NCI-H2029 (cell line): ENCODE measurements at regions not wholly inside any gene's neighbourhood (a gene's known extent, or its start where the extent isn't known, plus 50 kb on each side); places are given as distances from the start of the nearest gene placed in this dataset.
A peak's percentile ranks its signal among the peaks of the same experiment; 100 is the strongest.
"Not testable (repeated sequence)": the region's sequence is repeated elsewhere in the genome, so short reads cannot be mapped to it uniquely, and the experiment has no call there.

Experiments
- DNase-seq: peaks from one replicate; lab custom pipeline; 2025; lab: John Stamatoyannopoulos, UW

DNA sequence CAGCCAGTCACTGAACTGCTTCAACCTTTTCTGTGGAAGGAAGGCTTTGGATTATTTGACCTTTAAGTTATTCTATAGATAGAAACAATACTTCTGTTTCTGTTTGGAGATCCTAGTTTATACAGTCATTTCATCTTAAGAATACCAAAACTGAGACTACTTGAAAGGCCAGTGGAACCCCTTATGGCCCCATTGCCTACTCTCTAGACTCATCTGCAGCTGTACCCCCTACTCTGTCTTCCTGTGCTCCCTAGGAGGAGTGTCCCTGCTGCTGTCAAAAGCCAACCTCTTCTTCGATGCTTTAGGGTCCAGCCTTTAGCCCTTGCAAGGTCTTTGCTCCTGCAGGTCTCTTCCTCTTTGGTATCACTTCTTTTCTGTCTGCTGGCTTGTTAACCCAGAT is 169.6 kb downstream of the EDEM1 start:
- no peak for DNase-seq

DNA sequence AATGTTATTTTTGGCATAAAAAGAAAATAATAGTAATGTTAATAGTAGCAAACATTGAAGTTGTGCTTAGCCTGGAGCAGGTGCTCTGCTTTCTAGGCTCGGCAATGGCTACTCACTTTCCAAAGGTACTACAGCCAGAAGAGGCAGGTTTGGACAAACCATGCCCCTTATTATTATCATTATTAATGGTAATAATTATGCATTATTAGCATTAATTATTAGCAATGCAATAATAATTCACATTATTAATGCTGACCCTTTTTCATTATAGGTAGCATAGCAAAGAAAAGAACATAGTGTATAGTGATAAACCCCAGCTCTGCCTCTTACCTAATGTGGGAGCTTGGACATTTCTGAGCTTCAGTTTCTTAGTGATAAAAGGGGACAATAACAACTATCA is 171.4 kb downstream of the EDEM1 start:
- no peak for DNase-seq

DNA sequence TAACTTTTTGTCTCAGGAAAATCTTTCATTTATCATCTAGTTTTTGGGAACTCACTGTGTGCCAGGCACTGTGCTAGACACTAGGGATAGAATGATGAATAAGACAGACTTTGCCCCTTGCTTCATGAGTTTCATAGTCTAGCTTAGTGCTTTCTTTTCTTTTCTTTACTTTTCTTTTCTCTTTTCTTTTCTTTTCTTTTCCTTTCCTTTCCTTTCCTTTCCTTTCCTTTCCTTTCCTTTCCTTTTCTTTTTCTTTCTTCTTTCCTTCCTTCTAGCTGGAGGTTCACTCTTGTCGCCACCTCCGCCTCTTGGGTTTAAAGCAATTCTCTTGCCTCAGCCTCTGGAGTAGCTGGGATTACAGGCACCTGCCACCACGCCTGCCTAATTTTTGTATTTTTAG is 172.9 kb downstream of the EDEM1 start:
- DNase-seq: no peak

DNA sequence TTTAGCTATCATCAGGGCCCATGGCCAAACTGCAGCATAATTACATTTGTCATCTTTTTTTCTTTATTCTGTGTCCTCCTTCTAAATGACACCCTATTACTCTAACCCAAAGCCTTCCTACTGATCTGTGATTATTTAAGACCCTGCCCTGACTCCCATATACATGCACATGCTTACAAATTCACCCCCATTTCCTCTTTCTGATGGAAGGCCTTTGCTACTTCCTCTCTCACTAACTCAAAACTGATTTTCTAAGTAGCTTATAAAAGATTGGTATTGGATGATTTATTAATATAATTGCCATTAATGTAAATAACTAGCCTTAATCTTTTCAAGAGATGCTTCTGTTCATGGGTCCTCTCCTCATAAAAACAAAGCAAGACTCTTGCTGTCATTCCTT is 179.2 kb downstream of the EDEM1 start:
- no peak for DNase-seq

DNA sequence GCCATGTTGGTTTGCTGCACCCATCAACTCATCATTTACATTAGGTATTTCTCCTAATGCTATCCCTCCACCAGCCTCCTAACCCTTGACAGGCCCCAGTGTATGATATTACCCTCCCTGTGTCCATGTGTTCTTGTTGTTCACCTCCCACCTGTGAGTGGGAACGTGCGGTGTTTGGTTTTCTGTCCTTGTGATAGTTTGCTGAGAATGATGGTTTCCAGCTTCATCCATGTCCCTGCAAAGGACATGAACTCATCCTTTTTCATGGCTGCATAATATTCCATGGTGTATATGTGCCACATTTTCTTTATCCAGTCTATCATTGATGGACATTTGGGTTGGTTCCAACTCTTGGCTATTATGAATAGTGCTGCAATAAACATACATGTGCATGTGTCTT is 184.0 kb downstream of the EDEM1 start:
- DNase-seq: not testable (repeated sequence)

DNA sequence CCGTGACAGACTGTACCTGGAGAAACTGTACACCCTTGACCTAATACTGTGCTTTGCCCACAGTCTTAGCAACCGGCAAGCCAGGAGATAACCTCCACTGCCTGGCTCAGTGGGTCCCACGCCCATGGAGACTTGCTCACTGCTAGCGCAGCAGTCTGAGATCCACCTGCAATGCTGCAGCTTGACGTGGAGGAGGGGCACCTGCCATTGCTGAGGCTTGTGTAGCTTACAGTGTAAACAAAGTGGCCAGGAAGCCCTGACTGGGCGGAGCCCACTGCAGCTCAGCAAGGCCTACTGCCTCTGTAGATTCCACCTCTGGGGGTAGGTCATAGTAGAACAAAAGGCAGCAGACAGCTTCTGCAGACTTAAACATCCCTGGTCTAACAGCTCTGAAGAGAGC is 189.3 kb downstream of the EDEM1 start:
- DNase-seq: peak; percentile 90

DNA sequence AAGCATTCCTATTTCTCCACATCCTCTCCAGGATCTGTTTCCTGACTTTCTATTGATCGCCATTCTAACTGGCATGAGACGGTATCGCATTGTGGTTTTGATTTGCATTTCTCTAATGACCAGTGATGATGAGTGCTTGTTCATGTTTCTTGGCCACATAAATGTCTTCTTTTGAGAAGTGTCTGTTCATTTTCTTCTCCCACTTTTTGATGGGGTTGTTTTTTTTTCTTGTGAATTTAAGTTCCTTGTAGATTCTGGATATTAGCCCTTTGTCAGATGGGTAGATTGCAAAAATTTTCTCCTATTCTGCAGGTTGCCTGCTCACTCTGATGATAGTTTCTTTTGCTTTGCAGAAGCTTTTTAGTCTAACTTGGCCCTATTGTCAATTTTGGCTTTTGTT is 191.8 kb downstream of the EDEM1 start:
- DNase-seq: not testable (repeated sequence)

DNA sequence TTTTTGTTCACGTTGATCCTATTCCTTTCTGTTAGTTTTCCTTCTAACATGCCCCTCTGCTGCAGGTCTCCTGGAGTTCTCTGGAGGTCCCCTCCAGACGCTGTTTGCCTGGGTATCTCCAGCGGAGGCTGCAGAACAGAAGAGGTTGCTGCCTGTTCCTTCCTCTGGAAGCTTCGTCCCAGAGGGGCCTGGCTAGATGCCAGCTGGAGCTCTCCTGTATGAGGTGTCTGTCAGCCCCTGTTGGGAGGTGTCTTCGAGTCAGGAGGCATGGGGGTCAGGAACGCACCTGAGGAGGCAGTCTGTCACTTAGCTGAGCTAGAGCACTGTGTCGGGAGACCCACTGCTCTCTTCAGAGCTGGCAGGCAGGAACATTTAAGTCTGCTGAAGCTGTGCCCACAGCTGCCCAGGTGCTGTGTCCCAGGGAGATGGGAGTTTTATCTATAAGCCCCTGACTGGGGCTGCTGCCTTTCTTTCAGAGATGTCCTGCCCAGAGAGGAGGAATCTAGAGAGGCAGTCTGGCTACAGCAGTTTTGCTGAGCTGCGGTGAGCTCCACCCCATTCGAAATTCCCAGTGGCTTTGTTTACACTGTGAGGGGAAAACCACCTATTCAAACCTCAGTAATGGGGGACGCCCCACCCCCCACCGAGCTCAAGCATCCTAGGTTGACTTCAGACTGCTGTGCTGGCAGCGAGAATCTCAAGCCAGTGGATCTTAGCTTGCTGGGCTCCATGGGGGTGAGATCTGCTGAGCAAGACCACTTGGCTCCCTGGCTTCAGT is 196.2 kb downstream of the EDEM1 start:
- not testable (repeated sequence) for DNase-seq

DNA sequence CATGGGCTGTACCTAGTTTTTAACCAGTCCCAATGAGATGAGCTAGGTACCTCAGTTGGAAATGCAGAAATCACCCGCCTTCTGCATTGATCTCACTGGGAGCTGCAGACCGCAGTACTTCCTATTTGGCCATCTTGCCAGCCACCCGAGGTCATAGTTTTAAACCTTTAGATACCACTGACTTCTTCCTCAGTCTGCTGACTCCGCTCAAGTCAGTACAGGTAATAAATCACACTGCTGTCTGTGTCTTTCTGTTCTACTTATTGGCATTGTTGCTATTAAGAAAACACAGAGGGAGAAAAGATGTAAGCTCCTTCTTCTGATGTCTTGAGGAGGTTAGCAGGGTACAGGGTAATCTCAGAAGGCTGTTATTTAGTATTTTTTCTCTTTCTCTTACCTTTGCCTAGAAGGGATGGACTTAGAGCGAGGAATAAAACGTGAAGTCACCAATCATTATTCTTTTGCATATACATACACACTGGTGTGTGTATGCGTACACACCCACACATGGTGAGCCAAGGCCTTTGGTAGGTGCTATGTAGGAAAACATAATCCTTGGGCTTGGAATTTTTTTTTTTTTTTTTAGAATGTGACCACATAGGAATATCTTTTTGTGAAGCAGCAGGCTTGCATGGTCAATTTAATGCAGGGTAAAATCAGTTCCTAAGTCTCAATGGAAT is 197.2 kb downstream of the EDEM1 start:
- DNase-seq: no peak

DNA sequence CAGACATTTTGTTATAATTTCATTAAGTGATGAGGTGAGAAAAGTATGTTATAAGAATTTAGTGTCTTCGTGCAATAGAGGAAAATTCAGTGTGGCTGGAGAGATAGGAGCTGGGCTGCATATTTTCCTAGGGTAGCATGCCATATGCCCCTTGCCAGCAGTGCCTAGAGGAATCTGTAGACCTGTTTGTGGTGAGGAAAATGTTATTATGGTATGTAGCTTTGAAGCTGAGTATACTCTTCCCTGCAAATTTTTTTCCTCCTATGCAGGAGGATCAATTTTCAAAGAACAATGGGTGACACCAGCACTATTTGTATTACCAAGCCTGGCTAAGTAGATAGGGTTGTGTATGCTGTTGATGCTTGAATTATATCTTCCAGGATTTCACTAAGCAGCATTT is 200.6 kb downstream of the EDEM1 start:
- peak; percentile 11 for DNase-seq

DNA sequence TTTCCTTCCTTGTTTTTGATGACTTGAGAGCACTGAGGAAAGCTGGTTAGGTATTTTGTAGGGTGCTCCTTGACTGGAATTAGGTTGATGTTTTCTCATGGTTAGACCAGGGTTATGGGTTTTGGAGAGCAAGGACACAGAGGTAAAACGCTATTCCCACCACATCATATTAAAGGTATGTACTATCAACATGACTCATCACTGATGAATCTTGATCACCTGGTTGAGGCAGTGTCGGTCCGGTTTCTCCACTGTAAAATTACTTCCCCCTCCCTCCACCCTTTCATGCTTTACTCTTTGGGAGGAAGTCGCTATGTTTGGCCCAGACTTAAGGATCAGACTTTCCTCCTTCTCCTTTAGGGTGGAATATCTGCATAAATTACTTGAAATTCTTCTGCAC is 201.6 kb downstream of the EDEM1 start:
- DNase-seq: no peak

DNA sequence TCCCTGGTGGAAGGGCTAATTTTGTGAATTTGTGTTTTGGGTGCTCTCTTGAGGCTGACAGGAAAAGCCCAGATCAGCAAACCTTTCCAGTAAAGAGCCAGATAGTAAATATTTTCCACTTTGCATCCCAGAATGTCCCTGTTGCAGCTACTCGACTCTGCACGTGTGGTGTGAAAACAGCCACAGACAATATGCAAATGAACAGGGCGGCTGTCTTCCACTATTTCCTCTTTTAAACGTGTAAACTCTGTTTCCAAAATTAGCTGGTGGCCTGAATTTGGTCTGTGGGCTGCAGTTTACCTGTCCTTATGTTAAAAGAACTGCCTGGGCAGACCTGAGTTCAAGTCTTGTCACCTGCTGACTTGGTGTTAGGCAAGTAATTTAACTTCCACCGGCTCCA is 202.7 kb downstream of the EDEM1 start:
- DNase-seq: no peak

DNA sequence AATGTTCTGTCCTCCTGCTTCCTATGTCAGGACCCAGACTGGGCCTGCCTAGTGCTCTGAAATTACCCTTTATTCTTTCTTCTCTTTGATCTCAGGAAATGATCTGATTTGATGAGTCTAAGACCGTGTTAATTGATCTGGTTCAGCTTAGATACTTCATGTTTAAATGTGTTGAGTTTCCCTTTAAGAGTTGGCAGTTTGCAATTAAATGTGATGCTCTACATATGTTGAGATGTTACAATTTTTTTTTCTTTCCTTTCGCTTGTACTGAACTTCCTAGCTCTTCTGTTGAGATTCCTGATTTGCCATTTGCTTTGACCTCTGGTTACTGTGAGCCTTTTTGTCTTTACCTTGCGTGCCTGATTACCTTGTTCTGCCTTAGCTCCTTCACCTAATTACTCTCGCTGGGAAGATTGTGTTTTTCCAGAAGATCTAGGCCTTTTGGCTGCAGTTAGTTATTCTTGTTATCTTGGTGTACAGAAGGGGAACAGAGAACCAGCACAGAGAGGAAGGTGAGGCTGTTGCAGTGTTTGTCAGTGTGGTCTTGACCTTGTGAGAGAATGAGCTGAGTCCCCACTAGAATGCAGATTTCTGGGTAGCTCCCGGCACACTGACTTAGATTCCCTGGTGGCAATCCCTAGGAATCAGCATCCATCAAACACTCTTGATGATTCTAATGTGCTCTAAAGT is 203.6 kb downstream of the EDEM1 start:
- no peak for DNase-seq

DNA sequence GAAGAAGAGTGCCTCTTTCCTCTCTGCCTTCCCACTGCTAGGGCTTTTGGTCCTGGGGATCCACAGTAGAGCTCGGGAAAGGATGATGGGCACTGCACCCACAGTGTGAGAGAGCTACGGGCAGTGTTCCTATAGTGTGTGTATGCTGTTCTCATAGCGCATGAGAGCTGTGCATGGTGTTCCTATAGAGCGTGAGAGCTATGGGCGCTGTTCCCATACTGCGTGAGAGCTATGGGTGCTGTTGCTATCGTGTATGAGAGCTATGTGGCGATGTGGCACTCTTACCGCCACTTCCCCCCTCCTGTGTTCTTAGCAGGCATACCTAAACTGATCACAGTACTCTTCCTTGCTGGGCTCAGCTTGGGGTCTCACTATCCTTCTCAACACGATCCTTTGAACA is 213.5 kb downstream of the EDEM1 start:
- no peak for DNase-seq

DNA sequence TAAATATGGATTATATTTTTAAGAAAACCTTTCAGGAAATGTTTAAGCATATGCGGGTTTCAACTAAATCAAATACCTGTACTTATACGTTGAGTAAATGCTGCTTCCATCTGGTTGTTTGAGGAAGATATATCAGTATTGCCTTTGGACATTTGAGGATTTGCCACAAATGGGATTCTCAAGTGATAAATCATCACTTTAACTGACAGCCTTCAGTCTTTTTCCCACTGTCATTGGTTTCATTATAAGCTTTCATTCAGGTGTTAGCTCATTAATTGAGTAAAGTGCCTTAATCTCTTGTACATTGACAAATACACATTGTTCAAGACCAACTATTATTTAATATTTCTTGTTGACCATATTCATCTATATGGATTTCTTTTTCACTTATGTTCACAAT is 217.2 kb downstream of the EDEM1 start:
- no peak for DNase-seq

DNA sequence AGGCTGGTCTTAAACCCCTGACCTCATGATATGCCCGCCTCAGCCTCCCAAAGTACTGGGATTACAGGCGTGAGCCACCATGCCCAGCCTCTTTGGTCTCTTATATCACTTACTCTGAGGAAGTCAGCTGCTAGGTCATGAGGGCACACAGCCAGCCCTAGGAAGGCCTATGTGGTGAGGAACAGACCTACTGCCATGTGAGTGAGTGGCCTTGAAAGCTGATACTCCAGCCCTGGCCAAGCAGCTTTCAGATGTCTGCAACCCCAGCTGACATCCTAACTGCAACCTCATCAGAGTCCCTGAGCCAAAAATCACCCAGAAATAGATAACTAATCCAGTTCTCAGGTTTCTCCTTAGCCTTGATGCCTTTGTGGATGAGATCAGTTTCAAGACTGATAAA is 224.3 kb downstream of the EDEM1 start:
- DNase-seq: no peak

DNA sequence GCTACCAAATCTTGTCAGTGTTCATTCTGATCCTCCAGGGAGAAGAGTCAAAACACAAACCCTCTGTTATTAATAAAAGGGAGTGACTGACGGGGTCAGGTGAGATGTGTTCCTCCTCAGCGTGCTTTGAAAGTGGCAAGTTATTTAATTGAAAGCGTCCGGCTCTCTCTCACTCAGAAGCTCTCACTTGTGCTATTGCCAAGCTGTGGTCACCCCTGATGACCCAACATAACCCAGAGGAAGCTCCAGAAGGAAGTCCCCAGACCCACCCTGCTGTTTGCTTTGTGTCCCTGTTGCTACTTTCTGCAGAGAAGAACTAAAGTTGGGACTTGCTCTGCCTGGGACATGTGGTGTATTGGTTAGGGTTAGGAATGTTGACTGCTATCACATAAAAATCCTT is 235.6 kb downstream of the EDEM1 start:
- no peak for DNase-seq

DNA sequence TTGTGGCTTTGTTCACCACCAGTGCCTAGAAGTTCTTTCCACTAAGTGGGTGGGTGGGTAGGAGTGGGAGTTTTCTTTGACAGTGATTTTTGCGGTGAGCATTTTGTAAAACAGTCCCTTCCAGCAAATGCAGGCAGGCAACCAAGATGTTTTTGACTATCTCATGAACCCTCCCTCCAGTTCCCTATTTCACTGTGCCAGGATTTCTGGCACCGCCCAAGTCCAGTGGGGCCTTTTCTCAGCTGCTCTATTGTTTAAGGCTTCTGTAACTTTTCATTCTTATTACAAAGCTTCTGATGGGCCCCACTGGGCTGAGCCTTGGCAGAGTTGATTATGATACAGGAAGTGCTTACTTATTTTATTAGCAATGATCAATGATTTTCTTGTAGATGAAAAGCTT is 236.0 kb downstream of the EDEM1 start:
- DNase-seq: no peak

DNA sequence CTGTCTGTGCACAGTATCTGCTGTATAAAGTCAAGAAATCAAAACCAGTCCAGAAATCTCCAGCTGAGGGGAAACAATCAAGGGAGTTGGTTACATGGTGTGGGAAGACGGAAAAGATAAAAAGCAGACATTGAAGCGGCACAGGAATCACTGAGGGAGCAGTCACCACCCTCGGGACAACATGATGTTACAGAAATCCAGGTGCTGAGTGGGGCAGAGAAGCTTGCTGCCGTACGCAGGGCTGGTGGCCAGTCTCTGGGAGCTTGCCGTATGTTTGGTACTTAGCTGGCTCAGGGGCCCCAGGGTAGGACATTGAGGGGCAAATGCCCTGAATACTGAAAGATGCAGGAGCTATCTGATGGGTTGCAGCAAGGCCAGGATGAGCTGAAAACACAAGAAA is 237.9 kb downstream of the EDEM1 start:
- no peak for DNase-seq

DNA sequence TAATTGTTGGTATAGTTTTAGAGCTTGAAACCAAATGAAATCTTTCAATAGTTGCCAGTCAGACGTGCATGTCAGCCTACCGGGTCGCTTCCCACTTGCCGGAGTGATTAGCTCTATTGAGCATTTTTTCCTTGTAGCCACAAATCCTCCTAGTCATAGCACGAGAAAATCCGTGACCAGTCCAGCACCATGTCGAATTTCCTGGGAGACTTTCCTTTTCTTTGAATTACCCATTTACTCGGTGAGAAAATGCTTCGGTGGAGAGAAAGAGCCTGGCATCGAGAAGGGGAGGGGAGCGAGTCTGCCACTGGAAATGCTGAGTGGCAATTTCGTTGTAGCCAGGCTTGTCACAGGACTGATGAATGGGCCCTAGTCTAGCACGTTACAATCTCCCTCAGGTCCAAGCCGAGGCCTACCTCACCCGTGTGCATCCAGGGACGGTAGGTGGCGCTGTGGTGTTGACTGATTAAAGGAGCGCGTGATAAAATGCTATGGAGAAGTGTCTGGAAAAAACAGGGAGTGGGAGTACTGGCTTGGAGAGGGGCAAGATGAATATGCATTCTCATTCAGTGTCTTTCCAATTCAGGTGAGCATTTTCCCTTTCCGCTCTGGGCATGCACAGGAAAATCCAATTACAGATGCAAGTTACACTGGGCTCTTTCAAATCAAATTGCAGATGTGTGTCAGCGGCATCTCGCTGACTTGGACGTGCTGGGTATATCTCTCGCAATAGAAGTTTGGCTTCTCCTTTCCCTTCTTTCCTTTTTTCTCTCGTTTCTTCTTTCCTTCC is 238.8 kb downstream of the EDEM1 start:
- DNase-seq: peak; percentile 80

DNA sequence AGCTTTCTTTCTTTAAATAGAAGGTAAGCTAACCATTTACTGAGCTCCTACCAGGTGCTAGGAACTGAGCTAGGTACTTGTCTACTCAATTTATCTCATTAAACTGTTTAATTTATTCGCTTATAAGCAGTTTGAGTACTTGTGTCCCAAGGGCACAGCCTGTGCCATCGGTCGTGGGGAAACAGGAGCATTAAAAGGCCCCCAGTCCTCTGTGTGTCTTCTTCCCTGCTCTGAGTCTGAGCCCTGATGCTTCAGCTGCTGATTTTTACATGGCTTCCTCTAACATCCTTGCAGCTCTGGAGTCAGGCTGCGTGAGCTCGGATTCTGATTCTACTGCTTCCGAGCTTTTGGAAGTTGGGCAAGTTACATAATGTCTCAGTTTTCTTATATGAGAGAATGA is 239.5 kb downstream of the EDEM1 start:
- DNase-seq: no peak

DNA sequence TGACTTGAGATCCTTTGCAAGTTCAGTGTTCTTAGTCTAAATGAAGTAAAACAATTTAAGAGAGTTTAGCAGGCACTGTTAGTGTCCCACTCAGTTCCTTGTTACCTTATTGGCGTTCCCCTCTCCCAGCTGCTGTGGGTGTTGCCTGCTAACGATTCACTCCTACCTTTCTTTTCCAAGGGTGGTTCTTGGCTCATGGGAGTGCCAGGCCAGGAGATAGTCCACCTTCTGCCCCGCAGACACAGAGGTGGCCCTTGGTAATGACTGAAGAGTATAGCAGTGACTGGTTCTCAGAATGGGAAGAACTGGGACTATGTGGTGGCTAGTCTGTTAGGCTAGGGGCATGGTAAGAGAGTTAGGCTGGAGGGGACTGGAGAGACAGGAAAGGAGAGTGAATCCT is 240.4 kb downstream of the EDEM1 start:
- DNase-seq: no peak
